Neural cell (in vitro differentiated cells): ENCODE measurements at regions not wholly inside any gene's neighbourhood (a gene's known extent, or its start where the extent isn't known, plus 50 kb on each side); places are given as distances from the start of the nearest gene placed in this dataset.

Source experiments
- H2AFZ ChIP-seq: fragments of 200-600, 300-800 bp; sonication (generic), shearing (Covaris generic); 2 replicates; pipeline ENCODE4 v1.6.0; 2014; ENCODE audit warnings: low read depth, mild to moderate bottlenecking, antibody characterized with exemption, low read length, moderate library complexity
- H3F3A ChIP-seq: fragments of 200-600 bp; shearing (Covaris generic); 2 replicates; pipeline ENCODE4 v1.6.1; 2016; ENCODE audit warnings: mild to moderate bottlenecking, moderate library complexity, mixed read lengths, antibody characterized with exemption, low read length; ENCODE audit not compliant: insufficient read depth, poor library complexity, severe bottlenecking
- H3K27ac ChIP-seq: fragments of 200-600, 300-800 bp; sonication (generic), shearing (Covaris generic); 2 replicates; pipeline ENCODE4 v1.5.1; 2014; ENCODE audit warnings: mild to moderate bottlenecking, low read length, moderate library complexity
- H3K27me3 ChIP-seq: fragments of 300-800, 200-600 bp; sonication (generic), shearing (Covaris generic); 2 replicates; pipeline ENCODE4 v1.6.0; 2014; ENCODE audit warnings: mild to moderate bottlenecking, low read depth, low read length, moderate library complexity; ENCODE audit not compliant: insufficient read depth
- H3K36me3 ChIP-seq: fragments of 300-800, 200-600 bp; sonication (generic), shearing (Covaris generic); 2 replicates; pipeline ENCODE4 v1.5.1; 2014; ENCODE audit warnings: mild to moderate bottlenecking, antibody characterized with exemption, low read length, moderate library complexity; ENCODE audit not compliant: insufficient read depth
- H3K4me2 ChIP-seq: fragments of 300-800, 200-600 bp; sonication (generic), shearing (Covaris generic); 2 replicates; pipeline ENCODE4 v1.6.0; 2014; ENCODE audit warnings: mild to moderate bottlenecking, low read length
- H3K4me3 ChIP-seq: fragments of 300-800, 200-600 bp; sonication (generic), shearing (Covaris generic); 2 replicates; pipeline ENCODE4 v1.5.1; 2014; ENCODE audit warnings: mild to moderate bottlenecking, low read length, moderate library complexity
- H3K79me2 ChIP-seq: fragments of 200-600 bp; shearing (Covaris generic); replicated peaks from 2 replicates; pipeline ENCODE4 v1.6.0; 2014; ENCODE audit warnings: mild to moderate bottlenecking, low read length, moderate library complexity; ENCODE audit not compliant: insufficient read depth
- H3K9ac ChIP-seq: fragments of 300-800, 200-600 bp; sonication (generic), shearing (Covaris generic); 2 replicates; pipeline ENCODE4 v1.6.1; 2016; ENCODE audit warnings: mild to moderate bottlenecking, low read length, mixed read lengths
- H3K9me2 ChIP-seq: fragments of 200-600 bp; shearing (Covaris generic); 2 replicates; pipeline ENCODE4 v1.6.1; 2016; ENCODE audit warnings: mild to moderate bottlenecking, low read length, mixed read lengths; ENCODE audit not compliant: insufficient read depth
- H3K9me3 ChIP-seq: fragments of 200-600, 300-800 bp; sonication (generic), shearing (Covaris generic); 2 replicates; pipeline ENCODE4 v1.6.1; 2016; ENCODE audit warnings: mild to moderate bottlenecking, mixed run types, low read length, moderate library complexity, mixed read lengths
- H4K20me1 ChIP-seq: fragments of 200-600 bp; shearing (Covaris generic); 2 replicates; pipeline ENCODE4 v1.6.1; 2016; ENCODE audit warnings: mild to moderate bottlenecking, mixed run types; ENCODE audit not compliant: insufficient read depth
- EP300 ChIP-seq: fragments of 450-650 bp; conservative IDR thresholded peaks from 2 replicates; pipeline ENCODE4 v1.6.1; 2014; ENCODE audit warnings: antibody characterized with exemption, mild to moderate bottlenecking, moderate library complexity; ENCODE audit not compliant: poor library complexity, severe bottlenecking
- EZH2 ChIP-seq: fragments of 200-600, 300-800 bp; shearing (Covaris generic), sonication (generic); IDR thresholded peaks from 2 replicates; pipeline ENCODE4 v1.6.1; 2014; ENCODE audit warnings: antibody characterized with exemption, low read length, borderline replicate concordance, mild to moderate bottlenecking; ENCODE audit not compliant: insufficient read depth, poor library complexity, severe bottlenecking
- POLR2AphosphoS5 ChIP-seq: IDR thresholded peaks from 2 replicates; pipeline ENCODE4 v1.6.1; 2012
- TAF1 ChIP-seq: IDR thresholded peaks from 2 replicates; pipeline ENCODE4 v1.6.1; 2012; ENCODE audit warnings: low read depth
- TF ChIP-seq, protein P1 (sequence below): fragments of 450-650 bp; IDR thresholded peaks from 2 replicates; pipeline ENCODE4 v1.5.1; 2014; ENCODE audit warnings: antibody characterized with exemption, mild to moderate bottlenecking, moderate library complexity; ENCODE audit not compliant: poor library complexity, severe bottlenecking
- TF ChIP-seq, protein P2 (sequence below): IDR thresholded peaks from 2 replicates; pipeline ENCODE4 v1.6.1; 2012; ENCODE audit warnings: borderline replicate concordance

DNA sequence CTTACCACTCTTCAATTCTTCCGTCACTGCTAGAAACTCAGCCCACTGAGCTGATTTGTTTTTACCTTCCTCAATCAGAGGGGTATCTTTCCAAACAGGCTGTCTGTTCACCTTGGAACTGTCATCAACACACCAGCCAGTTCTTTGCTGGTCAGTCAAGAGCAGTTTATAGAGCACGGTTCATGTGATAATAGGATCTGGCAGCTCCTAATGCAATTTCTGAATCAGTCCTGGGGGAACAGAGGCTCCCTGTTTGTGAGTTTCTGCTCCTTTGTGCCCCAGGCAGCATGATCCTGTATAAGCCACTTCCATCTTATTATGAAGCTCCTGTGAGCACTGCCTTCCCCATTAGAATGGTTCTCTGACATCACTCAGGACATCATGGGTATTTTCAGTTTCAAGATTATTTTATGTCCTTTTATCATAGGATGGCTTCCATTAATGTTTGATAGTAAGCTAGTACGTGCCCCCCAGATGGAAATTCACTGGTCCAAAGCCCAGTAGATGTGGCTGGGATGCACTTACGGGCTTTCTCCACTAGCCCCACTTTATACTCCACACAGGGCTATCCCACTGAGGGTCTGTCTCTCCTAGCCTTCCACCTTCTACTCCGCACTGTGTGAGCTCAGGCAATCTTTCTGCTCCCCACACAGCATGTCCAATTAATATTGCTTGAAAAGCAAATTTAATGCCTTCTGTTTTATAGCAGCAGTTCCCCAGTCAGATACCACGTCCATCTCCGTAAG is 85.5 kb upstream of the SPIN1 start:
- no peaks in the 10 kb centered on the region for H3K27me3 ChIP-seq
- H3K4me2 ChIP-seq, result no peak overlapping the region
- no peak overlapping the region for H3K4me3 ChIP-seq
- no peak overlapping the region for H3K27ac ChIP-seq
- no peaks in the 10 kb centered on the region for H4K20me1 ChIP-seq
- TF ChIP-seq, protein P1, sequence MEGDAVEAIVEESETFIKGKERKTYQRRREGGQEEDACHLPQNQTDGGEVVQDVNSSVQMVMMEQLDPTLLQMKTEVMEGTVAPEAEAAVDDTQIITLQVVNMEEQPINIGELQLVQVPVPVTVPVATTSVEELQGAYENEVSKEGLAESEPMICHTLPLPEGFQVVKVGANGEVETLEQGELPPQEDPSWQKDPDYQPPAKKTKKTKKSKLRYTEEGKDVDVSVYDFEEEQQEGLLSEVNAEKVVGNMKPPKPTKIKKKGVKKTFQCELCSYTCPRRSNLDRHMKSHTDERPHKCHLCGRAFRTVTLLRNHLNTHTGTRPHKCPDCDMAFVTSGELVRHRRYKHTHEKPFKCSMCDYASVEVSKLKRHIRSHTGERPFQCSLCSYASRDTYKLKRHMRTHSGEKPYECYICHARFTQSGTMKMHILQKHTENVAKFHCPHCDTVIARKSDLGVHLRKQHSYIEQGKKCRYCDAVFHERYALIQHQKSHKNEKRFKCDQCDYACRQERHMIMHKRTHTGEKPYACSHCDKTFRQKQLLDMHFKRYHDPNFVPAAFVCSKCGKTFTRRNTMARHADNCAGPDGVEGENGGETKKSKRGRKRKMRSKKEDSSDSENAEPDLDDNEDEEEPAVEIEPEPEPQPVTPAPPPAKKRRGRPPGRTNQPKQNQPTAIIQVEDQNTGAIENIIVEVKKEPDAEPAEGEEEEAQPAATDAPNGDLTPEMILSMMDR, result no peak
- TF ChIP-seq EZH2, result no peak
- TF ChIP-seq EP300, result no peak
- TF ChIP-seq POLR2AphosphoS5, result no peak
- TF ChIP-seq TAF1, result no peak
- H3F3A ChIP-seq, result no peaks in the 10 kb centered on the region
- H3K36me3 ChIP-seq, result no peaks in the 10 kb centered on the region
- no peaks in the 10 kb centered on the region for H3K9me3 ChIP-seq
- no peaks in the 10 kb centered on the region for H3K9me2 ChIP-seq
- no peak overlapping the region for H2AFZ ChIP-seq
- no peaks in the 10 kb centered on the region for H3K79me2 ChIP-seq
- no peak overlapping the region for H3K9ac ChIP-seq

DNA sequence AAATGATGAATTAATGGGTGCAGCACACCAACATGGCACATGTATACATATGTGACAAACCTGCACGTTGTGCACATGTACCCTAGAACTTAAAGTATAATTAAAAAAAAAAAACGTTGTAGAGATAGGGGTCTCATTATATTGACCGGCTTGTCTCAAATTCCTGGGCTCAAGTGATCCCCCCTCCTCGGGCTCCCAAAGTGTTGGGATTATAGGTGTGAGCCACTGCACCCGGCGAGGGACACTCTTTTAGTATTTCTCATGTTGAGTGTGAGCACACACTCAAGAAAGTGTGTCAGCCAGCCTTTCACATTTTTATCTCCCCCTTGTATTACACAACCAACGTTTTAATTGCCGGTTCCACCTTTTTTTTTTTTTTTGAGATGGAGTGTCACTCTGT is 87.7 kb upstream of the SPIN1 start:
- no peak overlapping the region for H2AFZ ChIP-seq
- H3K36me3 ChIP-seq, result no peaks in the 10 kb centered on the region
- no peaks in the 10 kb centered on the region for H3F3A ChIP-seq
- TF ChIP-seq POLR2AphosphoS5, result no peak
- TF ChIP-seq, protein P2, sequence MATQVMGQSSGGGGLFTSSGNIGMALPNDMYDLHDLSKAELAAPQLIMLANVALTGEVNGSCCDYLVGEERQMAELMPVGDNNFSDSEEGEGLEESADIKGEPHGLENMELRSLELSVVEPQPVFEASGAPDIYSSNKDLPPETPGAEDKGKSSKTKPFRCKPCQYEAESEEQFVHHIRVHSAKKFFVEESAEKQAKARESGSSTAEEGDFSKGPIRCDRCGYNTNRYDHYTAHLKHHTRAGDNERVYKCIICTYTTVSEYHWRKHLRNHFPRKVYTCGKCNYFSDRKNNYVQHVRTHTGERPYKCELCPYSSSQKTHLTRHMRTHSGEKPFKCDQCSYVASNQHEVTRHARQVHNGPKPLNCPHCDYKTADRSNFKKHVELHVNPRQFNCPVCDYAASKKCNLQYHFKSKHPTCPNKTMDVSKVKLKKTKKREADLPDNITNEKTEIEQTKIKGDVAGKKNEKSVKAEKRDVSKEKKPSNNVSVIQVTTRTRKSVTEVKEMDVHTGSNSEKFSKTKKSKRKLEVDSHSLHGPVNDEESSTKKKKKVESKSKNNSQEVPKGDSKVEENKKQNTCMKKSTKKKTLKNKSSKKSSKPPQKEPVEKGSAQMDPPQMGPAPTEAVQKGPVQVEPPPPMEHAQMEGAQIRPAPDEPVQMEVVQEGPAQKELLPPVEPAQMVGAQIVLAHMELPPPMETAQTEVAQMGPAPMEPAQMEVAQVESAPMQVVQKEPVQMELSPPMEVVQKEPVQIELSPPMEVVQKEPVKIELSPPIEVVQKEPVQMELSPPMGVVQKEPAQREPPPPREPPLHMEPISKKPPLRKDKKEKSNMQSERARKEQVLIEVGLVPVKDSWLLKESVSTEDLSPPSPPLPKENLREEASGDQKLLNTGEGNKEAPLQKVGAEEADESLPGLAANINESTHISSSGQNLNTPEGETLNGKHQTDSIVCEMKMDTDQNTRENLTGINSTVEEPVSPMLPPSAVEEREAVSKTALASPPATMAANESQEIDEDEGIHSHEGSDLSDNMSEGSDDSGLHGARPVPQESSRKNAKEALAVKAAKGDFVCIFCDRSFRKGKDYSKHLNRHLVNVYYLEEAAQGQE, result no peak
- H3K9me3 ChIP-seq, result no peaks in the 10 kb centered on the region
- H3K4me3 ChIP-seq, result no peak overlapping the region
- no peaks in the 10 kb centered on the region for H3K79me2 ChIP-seq
- no peaks in the 10 kb centered on the region for H3K27me3 ChIP-seq
- H3K4me2 ChIP-seq, result no peak overlapping the region
- no peak overlapping the region for H3K27ac ChIP-seq
- no peaks in the 10 kb centered on the region for H3K9me2 ChIP-seq
- no peak overlapping the region for H3K9ac ChIP-seq
- H4K20me1 ChIP-seq, result no peaks in the 10 kb centered on the region

DNA sequence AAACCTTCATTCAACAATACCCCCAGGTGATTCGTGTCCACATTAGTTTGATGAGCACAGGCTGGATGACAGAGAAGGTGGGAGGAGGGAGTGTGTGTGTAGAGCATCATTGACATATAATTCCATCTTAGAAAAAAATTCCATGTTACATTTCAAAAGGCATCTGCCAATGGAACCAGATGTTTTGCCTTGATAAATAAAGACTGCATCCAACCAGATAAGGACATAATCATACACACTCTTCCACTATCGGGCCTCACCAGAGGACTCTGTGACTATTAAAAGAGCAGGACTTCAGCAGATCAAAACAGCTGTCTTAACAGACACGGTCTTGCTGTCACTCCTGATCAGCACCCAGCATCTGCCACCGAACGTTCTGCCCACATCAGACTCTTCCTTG is 96.4 kb upstream of the SPIN1 start:
- Histone ChIP-seq H3K4me3 (no peak overlapping the region), H3K9ac (no peak overlapping the region), H3K9me3 (no peaks in the 10 kb centered on the region), H3F3A (no peaks in the 10 kb centered on the region), H3K4me2 (no peak overlapping the region), H3K79me2 (no peaks in the 10 kb centered on the region), H3K27ac (no peak overlapping the region), H3K9me2 (no peaks in the 10 kb centered on the region), H2AFZ (no peak overlapping the region), H3K36me3 (no peaks in the 10 kb centered on the region), H4K20me1 (no peaks in the 10 kb centered on the region), H3K27me3 (no peaks in the 10 kb centered on the region)
- no peak for TF ChIP-seq EP300
- TF ChIP-seq EZH2, result no peak
